NCI-H146 treated with DMSO at 0.1 percent for 48 hours (cell line): ENCODE measurements at regions not wholly inside any gene's neighbourhood (a gene's known extent, or its start where the extent isn't known, plus 50 kb on each side); places are given as distances from the start of the nearest gene placed in this dataset.

Source experiments
- DNase-seq: peaks from one replicate; lab custom pipeline; 2025; ENCODE audit not compliant: unreplicated experiment; lab: John Stamatoyannopoulos, UW

- no peak for DNase-seq
Observed at GRCh38 chr6:15996030-15996429, 132.9 kb upstream of the MYLIP start.

- no peak for DNase-seq
Observed at GRCh38 chr6:15995493-15995892, 133.4 kb upstream of the MYLIP start.

- no peak for DNase-seq
Observed at GRCh38 chr6:15994814-15995459, 133.9 kb upstream of the MYLIP start.

- peak; percentile 84 for DNase-seq
Observed at GRCh38 chr6:15993716-15994228, 135.1 kb upstream of the MYLIP start.

- DNase-seq, result no peak
Observed at GRCh38 chr6:15990179-15990578, 138.7 kb upstream of the MYLIP start.

- no peak for DNase-seq
Observed at GRCh38 chr6:15989397-15989796, 139.5 kb upstream of the MYLIP start.

- no peak for DNase-seq
Observed at GRCh38 chr6:15987569-15987968, 141.3 kb upstream of the MYLIP start.

GRCh38 chr6:15986027-15986629 is 142.8 kb upstream of the MYLIP start:
- DNase-seq, result no peak

GRCh38 chr6:15985379-15985959 is 143.4 kb upstream of the MYLIP start:
- peak; percentile 62 for DNase-seq

GRCh38 chr6:15981956-15982355 is 146.9 kb upstream of the MYLIP start:
- no peak for DNase-seq

GRCh38 chr6:15980801-15981200 is 148.1 kb upstream of the MYLIP start:
- DNase-seq, result no peak

GRCh38 chr6:15978426-15978825 is 150.5 kb upstream of the MYLIP start:
- DNase-seq, result no peak

- DNase-seq, result no peak
Observed at GRCh38 chr6:15977050-15977449, 151.8 kb upstream of the MYLIP start.

- DNase-seq, result no peak
Observed at GRCh38 chr6:15974817-15975216, 154.1 kb upstream of the MYLIP start.

- DNase-seq, result no peak
Observed at GRCh38 chr6:15970517-15970916, 158.4 kb upstream of the MYLIP start.

- no peak for DNase-seq
Observed at GRCh38 chr6:15969236-15969778, 159.6 kb upstream of the MYLIP start.

- DNase-seq, result no peak
Observed at GRCh38 chr6:15968519-15968918, 160.4 kb upstream of the MYLIP start.

- no peak for DNase-seq
Observed at GRCh38 chr6:15966000-15966520, 162.8 kb upstream of the MYLIP start.

GRCh38 chr6:15962449-15962764 is 166.5 kb upstream of the MYLIP start:
- no peak for DNase-seq

GRCh38 chr6:15961635-15962448 is 167.0 kb upstream of the MYLIP start:
- no peak for DNase-seq
